ENCODE measurements at regions not wholly inside any gene's neighbourhood (a gene's known extent, or its start where the extent isn't known, plus 50 kb on each side); places are given as distances from the start of the nearest gene placed in this dataset.

DNA sequence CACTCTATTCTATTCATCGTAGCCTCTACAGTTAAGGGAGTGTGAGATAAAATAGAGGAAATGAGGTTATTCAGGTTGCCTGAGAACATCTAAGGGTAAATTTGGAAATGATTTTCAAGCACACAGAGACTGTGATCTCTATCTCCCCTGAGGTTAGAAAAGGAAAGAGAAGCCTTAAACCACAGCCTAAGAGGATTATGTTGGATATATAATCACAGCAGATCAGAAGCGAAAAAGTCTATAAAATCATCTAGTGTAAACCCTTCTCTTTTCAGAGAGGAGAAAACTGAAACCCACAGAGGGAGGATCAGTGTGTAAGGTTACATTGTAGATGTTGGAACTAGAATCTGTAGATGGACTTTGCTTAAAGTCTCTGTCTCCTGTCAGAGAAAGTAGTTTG is 90.6 kb upstream of the SEMA3E start:
- no peak overlapping the region for H2AFZ ChIP-seq (ENCODE audit: low read length)
- no peak overlapping the region for H3K27ac ChIP-seq (ENCODE audit: low read depth, low read length, poor library complexity, severe bottlenecking)
- no peaks in the 10 kb centered on the region for H3K9me3 ChIP-seq (ENCODE audit: low read length)
- no peak for DNase-seq (ENCODE audit: low spot score)
- H3K4me3 ChIP-seq (ENCODE audit: low read depth, low read length, poor library complexity, severe bottlenecking), result no peak overlapping the region
- no TSS peak for BruUV-seq (replicated peaks)
- H3K36me3 ChIP-seq (ENCODE audit: insufficient read depth, low read length), result no peaks in the 10 kb centered on the region
- H3K4me2 ChIP-seq (ENCODE audit: low read length), result no peak overlapping the region
- TF ChIP-seq EZH2phosphoT487 (IDR thresholded peaks at IDR 0.05; ENCODE audit: borderline replicate concordance, low read depth, low read length), result no peak
- TF ChIP-seq, protein P1, sequence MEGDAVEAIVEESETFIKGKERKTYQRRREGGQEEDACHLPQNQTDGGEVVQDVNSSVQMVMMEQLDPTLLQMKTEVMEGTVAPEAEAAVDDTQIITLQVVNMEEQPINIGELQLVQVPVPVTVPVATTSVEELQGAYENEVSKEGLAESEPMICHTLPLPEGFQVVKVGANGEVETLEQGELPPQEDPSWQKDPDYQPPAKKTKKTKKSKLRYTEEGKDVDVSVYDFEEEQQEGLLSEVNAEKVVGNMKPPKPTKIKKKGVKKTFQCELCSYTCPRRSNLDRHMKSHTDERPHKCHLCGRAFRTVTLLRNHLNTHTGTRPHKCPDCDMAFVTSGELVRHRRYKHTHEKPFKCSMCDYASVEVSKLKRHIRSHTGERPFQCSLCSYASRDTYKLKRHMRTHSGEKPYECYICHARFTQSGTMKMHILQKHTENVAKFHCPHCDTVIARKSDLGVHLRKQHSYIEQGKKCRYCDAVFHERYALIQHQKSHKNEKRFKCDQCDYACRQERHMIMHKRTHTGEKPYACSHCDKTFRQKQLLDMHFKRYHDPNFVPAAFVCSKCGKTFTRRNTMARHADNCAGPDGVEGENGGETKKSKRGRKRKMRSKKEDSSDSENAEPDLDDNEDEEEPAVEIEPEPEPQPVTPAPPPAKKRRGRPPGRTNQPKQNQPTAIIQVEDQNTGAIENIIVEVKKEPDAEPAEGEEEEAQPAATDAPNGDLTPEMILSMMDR (conservative IDR thresholded peaks at IDR 0.05; ENCODE audit: low read length), result no peak
- no peaks in the 10 kb centered on the region for H3K79me2 ChIP-seq (ENCODE audit: insufficient read depth, low read depth, low read length)
- no peaks in the 10 kb centered on the region for H3K4me1 ChIP-seq (ENCODE audit: insufficient read depth, low read length, poor library complexity, severe bottlenecking)
- ChIA-PET POLR2A (interaction anchor here (0.7 kb wide), 1 partner anchor 125 kb away, joined by 6 read pairs; no protein-coding TSS in a partner anchor), CTCF (ENCODE audit: unreplicated experiment) (no interaction called here)
- intact Hi-C loops (cut with micrococcal nuclease; ENCODE audit: unreplicated experiment), result no loop called here
- H4K20me1 ChIP-seq (ENCODE audit: insufficient read depth, low read length), result no peaks in the 10 kb centered on the region
- H3K9me2 ChIP-seq (ENCODE audit: insufficient read depth, low read length), result no peaks in the 10 kb centered on the region

DNA sequence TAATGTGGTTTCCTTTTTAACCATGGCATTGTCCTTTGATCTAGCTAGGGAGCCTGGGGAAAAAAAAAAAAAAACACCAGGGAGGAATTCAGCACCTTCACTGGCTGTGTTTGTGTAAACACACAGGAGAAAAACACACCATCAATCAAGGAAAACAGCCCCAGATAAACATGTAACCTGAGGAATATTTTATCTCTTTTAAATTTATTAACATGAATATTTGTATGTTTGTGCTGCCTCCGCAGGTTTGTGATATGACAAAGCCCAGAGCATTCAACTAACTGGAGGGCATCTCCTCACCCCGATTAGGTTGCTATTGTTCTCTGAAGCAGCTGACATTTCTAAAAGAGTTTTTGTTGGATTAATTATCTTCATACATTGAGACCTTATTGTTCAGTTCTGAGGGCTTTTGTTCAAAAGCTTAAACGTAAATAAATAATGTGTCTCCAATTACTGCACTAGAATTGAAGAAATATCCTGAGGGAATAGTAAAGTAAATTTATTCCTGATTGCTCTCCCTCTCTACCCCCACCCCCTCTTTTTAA is 89.4 kb upstream of the SEMA3E start:
- intact Hi-C loops (cut with micrococcal nuclease; ENCODE audit: unreplicated experiment), result no loop called here
- Histone ChIP-seq H3K36me3 (ENCODE audit: insufficient read depth, low read length) (no peaks in the 10 kb centered on the region), H4K20me1 (ENCODE audit: insufficient read depth, low read length) (no peaks in the 10 kb centered on the region), H3K79me2 (ENCODE audit: insufficient read depth, low read depth, low read length) (no peaks in the 10 kb centered on the region), H2AFZ (ENCODE audit: low read length) (no peak overlapping the region), H3K4me3 (ENCODE audit: low read depth, low read length, poor library complexity, severe bottlenecking) (no peak overlapping the region), H3K4me1 (ENCODE audit: insufficient read depth, low read length, poor library complexity, severe bottlenecking) (no peaks in the 10 kb centered on the region), H3K27ac (ENCODE audit: low read depth, low read length, poor library complexity, severe bottlenecking) (no peak overlapping the region), H3K9me3 (ENCODE audit: low read length) (no peaks in the 10 kb centered on the region), H3K9me2 (ENCODE audit: insufficient read depth, low read length) (no peaks in the 10 kb centered on the region), H3K4me2 (ENCODE audit: low read length) (no peak overlapping the region)
- POLR2A ChIA-PET, result no interaction called here
- no TSS peak for BruUV-seq (replicated peaks)
- TF ChIP-seq, protein P1 (conservative IDR thresholded peaks at IDR 0.05; ENCODE audit: low read length), result no peak
- no peak for TF ChIP-seq EZH2phosphoT487 (IDR thresholded peaks at IDR 0.05; ENCODE audit: borderline replicate concordance, low read depth, low read length)
- DNase-seq (ENCODE audit: low spot score), result no peak
- CTCF ChIA-PET (ENCODE audit: unreplicated experiment), result no interaction called here

DNA sequence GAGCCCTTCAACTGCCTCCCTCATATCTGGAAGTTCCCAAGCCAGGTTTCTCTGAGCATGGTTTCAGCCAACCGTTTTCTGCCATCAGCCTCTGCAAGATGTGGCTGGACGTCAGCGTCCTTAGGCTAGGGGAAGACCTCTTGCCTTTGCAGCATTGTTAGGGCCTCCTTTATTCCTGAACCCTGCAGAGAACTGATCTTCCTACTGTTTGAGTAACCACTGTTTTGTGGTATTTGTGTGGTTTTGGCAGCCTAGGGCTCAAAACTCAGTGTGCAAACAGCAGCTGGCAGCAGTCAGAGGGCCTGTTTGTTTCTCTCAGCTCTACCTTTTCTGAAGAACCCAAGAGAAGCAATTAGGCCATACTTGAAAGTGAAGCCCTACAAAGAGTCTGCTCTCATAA is 83.4 kb upstream of the SEMA3E start:
- no peaks in the 10 kb centered on the region for H3K9me2 ChIP-seq (ENCODE audit: insufficient read depth, low read length)
- no peak overlapping the region for H3K4me3 ChIP-seq (ENCODE audit: low read depth, low read length, poor library complexity, severe bottlenecking)
- no peak overlapping the region for H3K27ac ChIP-seq (ENCODE audit: low read depth, low read length, poor library complexity, severe bottlenecking)
- H3K79me2 ChIP-seq (ENCODE audit: insufficient read depth, low read depth, low read length), result no peaks in the 10 kb centered on the region
- DNase-seq (ENCODE audit: low spot score), result no peak
- H2AFZ ChIP-seq (ENCODE audit: low read length), result no peak overlapping the region
- POLR2A ChIA-PET, result no interaction called here
- TF ChIP-seq, protein P1 (conservative IDR thresholded peaks at IDR 0.05; ENCODE audit: low read length), result no peak
- no peak for TF ChIP-seq EZH2phosphoT487 (IDR thresholded peaks at IDR 0.05; ENCODE audit: borderline replicate concordance, low read depth, low read length)
- BruUV-seq (replicated peaks), result no TSS peak
- H3K9me3 ChIP-seq (ENCODE audit: low read length), result no peaks in the 10 kb centered on the region
- intact Hi-C loops (cut with micrococcal nuclease; ENCODE audit: unreplicated experiment), result no loop called here
- CTCF ChIA-PET (ENCODE audit: unreplicated experiment), result no interaction called here
- no peaks in the 10 kb centered on the region for H4K20me1 ChIP-seq (ENCODE audit: insufficient read depth, low read length)
- H3K4me2 ChIP-seq (ENCODE audit: low read length), result no peak overlapping the region
- H3K36me3 ChIP-seq (ENCODE audit: insufficient read depth, low read length), result no peaks in the 10 kb centered on the region
- no peaks in the 10 kb centered on the region for H3K4me1 ChIP-seq (ENCODE audit: insufficient read depth, low read length, poor library complexity, severe bottlenecking)
